IMR-90 (cell line): ENCODE measurements at regions not wholly inside any gene's neighbourhood (a gene's known extent, or its start where the extent isn't known, plus 50 kb on each side); places are given as distances from the start of the nearest gene placed in this dataset.

ENCODE experiments used
- ATAC-seq: fragments of 200-7000 bp; cut with Tn5 transposase; 2 replicates; pipeline ENCODE4 v1.9.1; 2020; ENCODE audit warnings: low read depth, mild to moderate bottlenecking, moderate library complexity
- BruUV-seq: library from RNA; stranded (reverse); fragments of 400-500 nt; replicated peaks from 2 replicates; lab custom pipeline; 2021; lab: Mats Ljungman, UMichigan
- CTCF ChIA-PET: fragments of 300-600 bp; formaldehyde crosslinking; extraction: SDS; loops from one replicate; lab custom pipeline; 2021; ENCODE audit warnings: antibody characterized with exemption; lab: Yijun Ruan, JAX
- POLR2A ChIA-PET: fragments of 300-600 bp; sonication (Branson Sonifier 250); formaldehyde crosslinking; loops from one replicate; lab custom pipeline; 2022; ENCODE audit warnings: antibody characterized with exemption; ENCODE audit not compliant: unreplicated experiment; lab: Charles Lee
- DNase-seq: peaks from one replicate; pipeline ENCODE4 v3.0.0; 2013
- H2AFZ ChIP-seq: replicated peaks from 2 replicates; pipeline ENCODE3; 2013; ENCODE audit warnings: low read length, mild to moderate bottlenecking; ENCODE audit not compliant: poor library complexity
- H2AK5ac ChIP-seq: 2 replicates; pipeline ENCODE4 v1.6.1; 2013; ENCODE audit warnings: low read depth, low read length, inconsistent platforms
- H2AK9ac ChIP-seq: replicated peaks from 2 replicates; pipeline ENCODE3; 2013; ENCODE audit warnings: mild to moderate bottlenecking, low read depth, low read length, moderate library complexity; ENCODE audit not compliant: poor library complexity
- H2BK120ac ChIP-seq: 2 replicates; pipeline ENCODE4 v1.6.1; 2013; ENCODE audit warnings: low read depth, low read length, inconsistent platforms
- H2BK15ac ChIP-seq: 3 replicates; pipeline ENCODE4 v1.6.1; 2013; ENCODE audit warnings: low read depth, low read length, inconsistent platforms
- H2BK20ac ChIP-seq: 2 replicates; pipeline ENCODE4 v1.6.1; 2013; ENCODE audit warnings: low read depth, mild to moderate bottlenecking, inconsistent platforms, low read length, moderate library complexity
- H2BK5ac ChIP-seq: 2 replicates; pipeline ENCODE4 v1.6.1; 2013; ENCODE audit warnings: mild to moderate bottlenecking, low read depth, low read length, inconsistent platforms; ENCODE audit not compliant: poor library complexity, severe bottlenecking
- H3K14ac ChIP-seq: replicated peaks from 2 replicates; pipeline ENCODE4 v1.6.1; 2013; ENCODE audit warnings: low read depth, low read length, inconsistent platforms
- H3K18ac ChIP-seq: 2 replicates; pipeline ENCODE4 v1.6.1; 2013; ENCODE audit warnings: low read depth, low read length, control low read depth
- H3K23ac ChIP-seq: 2 replicates; pipeline ENCODE4 v1.6.1; 2013; ENCODE audit warnings: low read depth, low read length, inconsistent platforms
- H3K27ac ChIP-seq: 2 replicates; pipeline ENCODE4 v1.5.1; 2013; ENCODE audit warnings: mild to moderate bottlenecking, control low read depth, low read length; ENCODE audit not compliant: insufficient read depth
- H3K27me3 ChIP-seq: 2 replicates; pipeline ENCODE4 v1.6.1; 2013; ENCODE audit warnings: low read length; ENCODE audit not compliant: control insufficient read depth, insufficient read depth
- H3K36me3 ChIP-seq: 2 replicates; pipeline ENCODE4 v1.6.1; 2013; ENCODE audit warnings: low read length, mixed read lengths; ENCODE audit not compliant: control insufficient read depth, insufficient read depth
- H3K4ac ChIP-seq: 2 replicates; pipeline ENCODE4 v1.6.1; 2013; ENCODE audit warnings: low read depth, low read length, inconsistent platforms
- H3K4me1 ChIP-seq: 2 replicates; pipeline ENCODE4 v1.6.1; 2013; ENCODE audit warnings: low read length, mixed read lengths; ENCODE audit not compliant: control insufficient read depth, insufficient read depth
- H3K4me2 ChIP-seq: 2 replicates; pipeline ENCODE4 v1.6.1; 2013; ENCODE audit warnings: low read depth, mild to moderate bottlenecking, control low read depth, low read length, moderate library complexity
- H3K4me3 ChIP-seq: 2 replicates; pipeline ENCODE4 v1.5.1; 2013; ENCODE audit warnings: low read depth, mild to moderate bottlenecking, control low read depth, low read length, moderate library complexity; ENCODE audit not compliant: insufficient read depth
- H3K56ac ChIP-seq: 2 replicates; pipeline ENCODE4 v1.6.1; 2013; ENCODE audit warnings: low read length, inconsistent platforms; ENCODE audit not compliant: insufficient read depth; ENCODE audit errors: extremely low read depth
- H3K79me1 ChIP-seq, 2 experiments: 2 replicates each; pipeline ENCODE4 v1.6.1; 2013; ENCODE audit warnings: low read length in 2 of 2, inconsistent platforms in 1 of 2, low read depth in 1 of 2
- H3K9ac ChIP-seq: 2 replicates; pipeline ENCODE4 v1.6.1; 2013; ENCODE audit warnings: low read depth, low read length, control low read depth
- H3K9me1 ChIP-seq: 2 replicates; pipeline ENCODE4 v1.6.1; 2013; ENCODE audit warnings: low read length, inconsistent platforms; ENCODE audit not compliant: insufficient read depth
- H3K9me3 ChIP-seq: 2 replicates; pipeline ENCODE4 v1.6.1; 2013; ENCODE audit warnings: low read length; ENCODE audit not compliant: control insufficient read depth, insufficient read depth
- H4K20me1 ChIP-seq: 2 replicates; pipeline ENCODE4 v1.6.1; 2013; ENCODE audit warnings: low read length, inconsistent platforms; ENCODE audit not compliant: insufficient read depth
- H4K5ac ChIP-seq: 2 replicates; pipeline ENCODE4 v1.6.1; 2013; ENCODE audit warnings: mild to moderate bottlenecking, low read depth, low read length, control low read depth
- H4K8ac ChIP-seq, 2 experiments: 2 replicates each; pipeline ENCODE4 v1.6.1; 2013; ENCODE audit warnings: low read depth in 2 of 2, low read length in 2 of 2, control low read depth in 1 of 2, inconsistent platforms in 1 of 2
- H4K91ac ChIP-seq: 2 replicates; pipeline ENCODE4 v1.6.1; 2013; ENCODE audit warnings: low read depth, low read length, inconsistent platforms; ENCODE audit not compliant: insufficient read depth
- BHLHE40 ChIP-seq: fragments of 150-350 bp; IDR thresholded peaks from 2 replicates; pipeline ENCODE4 v1.6.1; 2016; ENCODE audit warnings: mild to moderate bottlenecking, low read depth, low read length
- CEBPB ChIP-seq: IDR thresholded peaks from 2 replicates; pipeline ENCODE4 v1.6.1; 2012; ENCODE audit warnings: low read depth, low read length, improper control_type of control experiment
- CHD1 ChIP-seq: IDR thresholded peaks from 2 replicates; pipeline ENCODE4 v1.6.1; 2012; ENCODE audit warnings: low read depth, low read length, improper control_type of control experiment
- FOS ChIP-seq: fragments of 150-350 bp; IDR thresholded peaks from 2 replicates; pipeline ENCODE4 v1.6.1; 2016; ENCODE audit warnings: low read depth, low read length
- MAFK ChIP-seq: IDR thresholded peaks from 2 replicates; pipeline ENCODE4 v1.6.1; 2012; ENCODE audit warnings: low read depth, low read length, improper control_type of control experiment
- MAZ ChIP-seq: IDR thresholded peaks from 2 replicates; pipeline ENCODE4 v1.6.1; 2012; ENCODE audit warnings: low read depth, mild to moderate bottlenecking, low read length, improper control_type of control experiment, moderate library complexity, borderline replicate concordance
- MXI1 ChIP-seq: IDR thresholded peaks from 2 replicates; pipeline ENCODE4 v1.6.1; 2012; ENCODE audit warnings: low read depth, mild to moderate bottlenecking, low read length, moderate library complexity, borderline replicate concordance
- NFE2L2 ChIP-seq: fragments of 150-350 bp; IDR thresholded peaks from 2 replicates; pipeline ENCODE4 v1.6.1; 2016; ENCODE audit warnings: low read depth, mild to moderate bottlenecking, low read length
- POLR2A ChIP-seq: IDR thresholded peaks from 2 replicates; pipeline ENCODE4 v1.6.1; 2012; ENCODE audit warnings: mild to moderate bottlenecking, low read depth, low read length
- RAD21 ChIP-seq: IDR thresholded peaks from 2 replicates; pipeline ENCODE4 v1.6.1; 2012; ENCODE audit warnings: low read length, improper control_type of control experiment
- RCOR1 ChIP-seq: IDR thresholded peaks from 2 replicates; pipeline ENCODE4 v1.6.1; 2012; ENCODE audit warnings: mild to moderate bottlenecking, low read length, improper control_type of control experiment; ENCODE audit not compliant: insufficient replicate concordance
- RFX5 ChIP-seq: IDR thresholded peaks from 2 replicates; pipeline ENCODE4 v1.8.0; 2012; ENCODE audit warnings: low read depth, mild to moderate bottlenecking, low read length, moderate library complexity
- SMC3 ChIP-seq: fragments of 150-350 bp; IDR thresholded peaks from 2 replicates; pipeline ENCODE4 v1.6.1; 2016; ENCODE audit warnings: low read depth, mild to moderate bottlenecking, antibody characterized with exemption, low read length, moderate library complexity
- WGBS, 2 experiments: methylation state at CpG; one replicate each; pipeline versions ENCODE4 v1.1.5 to v1.1.7; 2013; ENCODE audit warnings: missing lambda C conversion rate in 2 of 2; ENCODE audit not compliant: insufficient read length in 1 of 2; ENCODE audit errors: extremely low coverage in 2 of 2; 5-methylcytosine and 5-hydroxymethylcytosine counted together
- dilution Hi-C: fragments of 300-500 bp; cut with HindIII; formaldehyde crosslinking; loops from one replicate; pipeline ENCODE4 v1.14.3; 2018; ENCODE audit warnings: low sequenced_read_pairs; ENCODE audit not compliant: unreplicated experiment
- in situ Hi-C: fragments of 300-500 bp; cut with MboI; formaldehyde crosslinking; loops from 3 replicates; pipeline ENCODE4 v1.14.3; 2019; ENCODE audit warnings: low sequenced_read_pairs, inconsistent platforms, mixed read lengths
- intact Hi-C: fragments of 100-400 bp; cut with micrococcal nuclease; formaldehyde crosslinking; loops from 2 replicates; pipeline ENCODE4 v1.10.0; 2022
- TF ChIP-seq, protein P1 (sequence below): fragments of 150-350 bp; IDR thresholded peaks from 2 replicates; pipeline ENCODE4 v1.6.1; 2017; ENCODE audit warnings: mild to moderate bottlenecking, antibody characterized with exemption, low read length, low read depth
- TF ChIP-seq, protein P2 (sequence below): fragments of 150-350 bp; IDR thresholded peaks from 2 replicates; pipeline ENCODE4 v1.6.1; 2016; ENCODE audit warnings: low read depth, mild to moderate bottlenecking, low read length, moderate library complexity, borderline replicate concordance
- TF ChIP-seq, protein P3 (sequence below): conservative IDR thresholded peaks from 2 replicates; pipeline ENCODE4 v1.5.1; 2012; ENCODE audit warnings: mild to moderate bottlenecking, low read depth, low read length, improper control_type of control experiment

DNA sequence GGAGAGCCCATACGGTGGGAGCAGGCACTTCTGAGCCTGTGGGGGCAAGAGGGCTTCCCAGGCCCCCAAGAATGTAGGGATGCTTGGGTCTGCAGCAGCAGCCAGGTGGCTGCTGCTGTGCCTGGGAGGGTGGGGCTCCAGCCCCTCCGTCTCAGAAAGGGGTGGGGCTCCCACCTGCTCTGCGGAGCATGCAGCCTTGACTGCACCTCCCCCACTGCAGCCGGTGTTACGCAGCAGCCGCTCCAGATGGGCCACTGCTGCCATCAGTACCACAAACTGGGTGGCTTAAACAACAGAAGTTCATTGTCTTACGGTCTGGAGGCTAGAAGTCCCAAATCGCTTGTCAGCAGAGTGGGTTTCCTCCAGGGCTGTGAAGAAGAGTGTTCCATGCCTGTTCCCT, 365.5 kb downstream of the TMEM38B start:
- Histone ChIP-seq H3K14ac (no peak overlapping the region), H2BK20ac (no peak overlapping the region), H3K9ac (no peak overlapping the region), H3K9me3 (peaks cover 17% of the 10 kb centered on the region; the same call in 1 of the 2 replicates), H2AK9ac (no peak overlapping the region), H3K4me1 (no peaks in the 10 kb centered on the region), H3K18ac (no peak overlapping the region), H3K79me1 (no peaks in the 10 kb centered on the region), H3K36me3 (no peaks in the 10 kb centered on the region), H4K91ac (no peak overlapping the region), H3K4me2 (no peak overlapping the region), H4K8ac (no peak overlapping the region), H2AK5ac (no peak overlapping the region), H4K5ac (no peak overlapping the region), H3K56ac (no peak overlapping the region), H2AFZ (no peak overlapping the region), H2BK120ac (no peak overlapping the region), H3K27ac (no peak overlapping the region), H3K27me3 (no peaks in the 10 kb centered on the region), H2BK5ac (no peak overlapping the region), H2BK15ac (no peak overlapping the region), H3K23ac (no peak overlapping the region), H3K4me3 (no peak overlapping the region), H3K4ac (no peak overlapping the region), H3K9me1 (no peaks in the 10 kb centered on the region), H4K20me1 (no peaks in the 10 kb centered on the region)
- ChIA-PET POLR2A (no interaction called here), CTCF (interaction anchor here (0.5 kb wide), 1 partner anchor 12 kb away, joined by 4 read pairs; no protein-coding TSS in a partner anchor)
- WGBS, 2 experiments: no CpG with 5 or more reads among the region's 8 CpGs
- intact Hi-C loops: no loop called here
- no TSS peak for BruUV-seq
- ATAC-seq (no peak), DNase-seq (no peak)
- TF ChIP-seq CHD1 (no peak), MAZ (no peak), RFX5 (no peak), MXI1 (no peak), CEBPB (no peak), RAD21 (no peak), NFE2L2 (no peak), MAFK (no peak), FOS (no peak), BHLHE40 (no peak), SMC3 (no peak), POLR2A (no peak), RCOR1 (no peak)
- TF ChIP-seq, protein P1, sequence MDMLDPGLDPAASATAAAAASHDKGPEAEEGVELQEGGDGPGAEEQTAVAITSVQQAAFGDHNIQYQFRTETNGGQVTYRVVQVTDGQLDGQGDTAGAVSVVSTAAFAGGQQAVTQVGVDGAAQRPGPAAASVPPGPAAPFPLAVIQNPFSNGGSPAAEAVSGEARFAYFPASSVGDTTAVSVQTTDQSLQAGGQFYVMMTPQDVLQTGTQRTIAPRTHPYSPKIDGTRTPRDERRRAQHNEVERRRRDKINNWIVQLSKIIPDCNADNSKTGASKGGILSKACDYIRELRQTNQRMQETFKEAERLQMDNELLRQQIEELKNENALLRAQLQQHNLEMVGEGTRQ: no peak
- TF ChIP-seq, protein P2, sequence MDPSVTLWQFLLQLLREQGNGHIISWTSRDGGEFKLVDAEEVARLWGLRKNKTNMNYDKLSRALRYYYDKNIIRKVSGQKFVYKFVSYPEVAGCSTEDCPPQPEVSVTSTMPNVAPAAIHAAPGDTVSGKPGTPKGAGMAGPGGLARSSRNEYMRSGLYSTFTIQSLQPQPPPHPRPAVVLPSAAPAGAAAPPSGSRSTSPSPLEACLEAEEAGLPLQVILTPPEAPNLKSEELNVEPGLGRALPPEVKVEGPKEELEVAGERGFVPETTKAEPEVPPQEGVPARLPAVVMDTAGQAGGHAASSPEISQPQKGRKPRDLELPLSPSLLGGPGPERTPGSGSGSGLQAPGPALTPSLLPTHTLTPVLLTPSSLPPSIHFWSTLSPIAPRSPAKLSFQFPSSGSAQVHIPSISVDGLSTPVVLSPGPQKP: no peak
- TF ChIP-seq, protein P3, sequence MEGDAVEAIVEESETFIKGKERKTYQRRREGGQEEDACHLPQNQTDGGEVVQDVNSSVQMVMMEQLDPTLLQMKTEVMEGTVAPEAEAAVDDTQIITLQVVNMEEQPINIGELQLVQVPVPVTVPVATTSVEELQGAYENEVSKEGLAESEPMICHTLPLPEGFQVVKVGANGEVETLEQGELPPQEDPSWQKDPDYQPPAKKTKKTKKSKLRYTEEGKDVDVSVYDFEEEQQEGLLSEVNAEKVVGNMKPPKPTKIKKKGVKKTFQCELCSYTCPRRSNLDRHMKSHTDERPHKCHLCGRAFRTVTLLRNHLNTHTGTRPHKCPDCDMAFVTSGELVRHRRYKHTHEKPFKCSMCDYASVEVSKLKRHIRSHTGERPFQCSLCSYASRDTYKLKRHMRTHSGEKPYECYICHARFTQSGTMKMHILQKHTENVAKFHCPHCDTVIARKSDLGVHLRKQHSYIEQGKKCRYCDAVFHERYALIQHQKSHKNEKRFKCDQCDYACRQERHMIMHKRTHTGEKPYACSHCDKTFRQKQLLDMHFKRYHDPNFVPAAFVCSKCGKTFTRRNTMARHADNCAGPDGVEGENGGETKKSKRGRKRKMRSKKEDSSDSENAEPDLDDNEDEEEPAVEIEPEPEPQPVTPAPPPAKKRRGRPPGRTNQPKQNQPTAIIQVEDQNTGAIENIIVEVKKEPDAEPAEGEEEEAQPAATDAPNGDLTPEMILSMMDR: no peak
- dilution Hi-C loops: no loop called here
- in situ Hi-C loops: no loop called here
